NCI-H748 (cell line): ENCODE measurements at regions not wholly inside any gene's neighbourhood (a gene's known extent, or its start where the extent isn't known, plus 50 kb on each side); places are given as distances from the start of the nearest gene placed in this dataset.
A peak's percentile ranks its signal among the peaks of the same experiment; 100 is the strongest.
"Not testable (repeated sequence)": the region's sequence is repeated elsewhere in the genome, so short reads cannot be mapped to it uniquely, and the experiment has no call there.

ENCODE experiments used
- DNase-seq: peaks from one replicate; lab custom pipeline; 2025; ENCODE audit not compliant: unreplicated experiment; lab: John Stamatoyannopoulos, UW

DNA sequence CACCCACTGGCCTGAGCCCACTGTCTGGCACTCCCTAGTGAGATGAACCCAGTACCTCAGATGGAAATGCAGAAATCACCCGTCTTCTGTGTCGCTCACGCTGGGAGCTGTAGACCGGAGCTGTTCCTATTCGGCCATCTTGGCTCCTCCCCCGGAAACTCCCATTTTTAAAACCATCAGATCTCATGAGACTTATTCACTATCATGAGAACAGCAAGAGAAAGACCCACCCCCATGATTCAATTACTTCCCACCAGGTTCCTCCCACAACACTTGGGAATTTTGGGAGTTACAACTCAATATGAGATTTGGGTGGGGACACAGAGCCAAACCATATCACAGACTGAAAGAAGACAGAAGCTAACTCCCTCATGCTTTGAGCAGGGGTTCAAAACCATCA lies 134.5 kb downstream of the SLC39A8 start:
- DNase-seq, result peak; percentile 19

DNA sequence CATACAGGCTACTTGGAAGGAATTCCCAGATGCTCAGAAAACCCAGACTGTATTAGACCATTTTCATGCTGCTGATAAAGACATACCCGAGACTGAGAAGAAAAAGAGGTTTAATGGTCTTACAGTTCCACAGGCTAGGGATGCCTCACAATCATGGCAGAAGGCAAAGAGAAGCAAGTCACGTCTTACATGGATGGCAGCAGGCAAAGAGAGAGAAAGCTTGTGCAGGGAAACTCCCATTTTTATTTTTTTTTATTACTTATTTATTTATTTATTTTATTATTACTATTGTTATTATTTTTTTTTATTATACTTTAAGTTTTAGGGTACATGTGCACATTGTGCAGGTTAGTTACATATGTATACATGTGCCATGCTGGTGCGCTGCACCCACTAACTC lies 140.6 kb downstream of the SLC39A8 start:
- DNase-seq, result not testable (repeated sequence)

DNA sequence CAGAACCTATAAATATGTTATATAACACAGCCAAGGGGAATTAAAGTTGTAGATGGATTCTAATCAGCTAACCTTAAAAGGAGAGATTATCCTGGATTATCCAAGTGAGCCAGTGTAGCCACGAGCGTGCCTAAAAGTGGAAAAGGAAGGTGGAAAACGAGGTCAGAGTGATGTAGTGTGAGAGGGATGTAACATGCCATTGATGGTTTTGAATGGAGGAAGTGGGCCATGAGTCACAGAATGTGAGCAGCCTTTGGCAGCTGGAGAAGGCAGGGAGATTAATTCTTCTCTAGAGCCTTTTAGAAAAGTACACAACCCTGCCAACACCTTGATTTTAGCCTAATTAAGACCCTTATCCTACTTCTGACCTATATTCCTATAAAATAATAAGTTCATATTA lies 149.1 kb downstream of the SLC39A8 start:
- no peak for DNase-seq

DNA sequence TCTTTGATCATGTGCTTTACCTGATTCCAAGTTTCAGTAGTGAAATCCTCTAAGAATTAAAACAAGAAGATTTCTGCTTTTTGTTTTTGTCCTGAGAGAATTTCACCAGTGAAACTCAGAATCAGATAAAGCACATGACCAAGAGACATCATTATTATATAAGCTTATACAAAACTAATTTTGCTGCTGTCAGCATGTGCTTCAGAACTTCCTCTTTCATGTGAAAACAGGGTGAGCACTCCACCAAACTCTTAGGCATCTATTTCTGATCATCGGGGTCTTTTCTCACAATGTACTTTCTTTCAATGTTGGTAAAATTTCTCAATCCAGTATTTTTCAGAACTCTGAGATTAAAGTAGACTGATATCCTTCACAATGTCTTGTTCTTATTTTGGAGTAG lies 152.1 kb downstream of the SLC39A8 start:
- DNase-seq, result no peak

DNA sequence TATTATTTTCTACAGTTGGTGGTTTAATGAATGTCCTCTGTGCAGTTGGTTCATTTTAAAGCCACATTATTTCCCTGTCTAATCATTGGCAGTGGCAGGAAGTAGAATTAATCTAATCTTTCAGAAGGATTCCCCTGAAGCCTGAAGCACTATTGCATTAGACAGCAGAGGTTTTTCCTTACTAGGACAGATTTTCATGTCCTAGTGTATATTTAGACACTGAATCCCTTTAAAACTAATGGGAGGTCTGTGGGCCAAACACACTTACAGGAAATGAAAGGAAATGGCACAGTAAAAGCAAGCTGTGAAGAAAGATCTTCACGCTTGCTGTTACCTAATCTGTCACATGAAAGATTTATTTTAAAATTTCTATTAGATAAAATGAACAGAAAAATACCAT lies 165.2 kb downstream of the SLC39A8 start:
- DNase-seq, result no peak

DNA sequence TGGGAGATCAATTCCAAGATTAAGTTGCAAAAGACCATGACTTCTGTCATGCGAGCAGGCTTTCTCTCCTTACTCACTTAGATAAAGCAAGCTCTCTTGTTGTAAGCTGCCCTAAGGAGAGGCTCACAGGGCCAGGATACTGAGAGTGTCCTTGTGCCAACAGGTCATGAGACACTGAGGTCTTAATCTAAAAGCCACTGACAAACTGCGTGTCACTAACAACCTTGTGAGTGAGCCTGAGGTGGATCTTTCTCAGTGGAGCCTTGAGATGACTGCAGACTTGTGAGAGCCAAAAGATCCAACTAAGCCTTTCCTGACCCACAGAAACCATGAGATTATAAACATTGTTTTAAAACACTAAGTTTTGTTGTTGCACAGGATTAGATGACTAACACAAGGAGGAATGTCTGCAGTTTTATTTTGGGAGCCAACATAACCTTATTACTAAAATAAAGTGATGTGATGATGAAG lies 170.5 kb downstream of the SLC39A8 start:
- no peak for DNase-seq

DNA sequence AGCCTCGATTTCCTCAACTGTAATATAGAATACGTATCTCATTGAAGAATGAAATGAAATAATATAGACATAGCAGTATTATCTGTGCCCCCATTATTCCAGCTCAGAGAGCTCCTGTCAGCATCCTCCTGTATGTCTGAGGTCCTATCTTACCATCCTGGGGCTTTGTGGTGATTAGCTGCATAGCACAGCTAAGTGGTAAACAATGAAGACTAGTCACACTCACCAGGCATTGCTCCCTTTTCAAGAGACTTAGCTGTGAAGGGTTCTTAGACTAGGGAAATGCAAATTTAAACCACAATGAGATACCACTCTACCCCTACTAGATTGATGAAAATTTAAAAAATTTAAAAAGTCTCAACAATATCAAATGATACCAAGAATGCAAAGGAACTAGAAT lies 172.9 kb downstream of the SLC39A8 start:
- DNase-seq, result no peak

DNA sequence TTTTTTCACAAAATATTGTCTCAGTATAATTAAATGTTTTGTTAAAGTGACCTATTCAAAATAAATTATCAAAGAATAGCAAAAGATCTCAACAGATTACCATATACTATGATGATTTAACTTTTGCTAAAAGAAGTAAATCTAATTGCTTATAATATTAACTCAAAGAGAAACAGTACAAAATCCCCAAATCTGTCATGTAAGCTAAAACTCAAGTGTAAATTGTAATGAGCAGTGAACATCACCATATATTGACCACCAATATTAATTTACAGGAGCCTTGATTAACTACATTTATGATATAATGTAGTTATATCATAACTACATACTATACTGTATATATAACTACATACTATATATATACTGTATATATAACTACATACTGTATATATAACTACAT lies 174.4 kb downstream of the SLC39A8 start:
- DNase-seq, result no peak

DNA sequence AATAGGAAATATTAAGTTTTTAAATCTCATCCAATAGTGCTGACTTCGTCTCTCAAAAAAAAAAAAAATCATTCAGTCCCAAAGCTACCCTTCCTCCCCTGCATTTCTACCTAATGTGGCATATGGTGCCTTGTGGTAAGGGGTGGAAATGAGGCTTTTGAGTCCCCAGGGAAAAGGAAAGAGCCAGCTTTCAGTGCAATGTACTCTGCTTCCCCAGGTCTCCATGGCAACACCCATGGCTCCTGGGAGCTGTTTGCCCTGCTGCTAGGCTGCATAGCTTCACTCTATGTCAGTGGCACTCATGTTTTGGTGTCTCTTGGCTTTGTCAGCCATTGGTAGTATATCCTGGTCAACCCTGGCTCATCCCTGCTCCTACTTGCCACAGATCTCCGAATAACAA lies 175.9 kb downstream of the SLC39A8 start:
- peak; percentile 83 for DNase-seq

DNA sequence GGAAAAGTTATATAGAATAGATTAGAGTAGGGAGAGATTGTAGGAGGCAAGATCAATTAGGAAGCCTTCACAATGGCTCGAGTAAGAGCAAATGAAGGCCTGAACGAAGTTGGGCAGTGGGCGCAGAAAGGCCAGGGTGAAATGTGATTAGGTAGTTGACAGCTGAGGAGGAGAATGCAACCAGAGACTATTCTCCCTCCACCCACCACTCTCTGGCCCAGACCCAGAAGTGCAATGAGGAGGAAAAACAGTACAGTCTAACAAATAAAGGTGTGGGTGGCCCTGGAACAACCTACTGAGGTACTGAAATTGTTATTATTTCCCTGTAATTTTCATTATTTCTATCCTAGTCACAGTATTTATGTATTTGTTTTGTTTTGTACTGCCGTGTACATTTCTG lies 176.7 kb downstream of the SLC39A8 start:
- DNase-seq, result peak; percentile 53

DNA sequence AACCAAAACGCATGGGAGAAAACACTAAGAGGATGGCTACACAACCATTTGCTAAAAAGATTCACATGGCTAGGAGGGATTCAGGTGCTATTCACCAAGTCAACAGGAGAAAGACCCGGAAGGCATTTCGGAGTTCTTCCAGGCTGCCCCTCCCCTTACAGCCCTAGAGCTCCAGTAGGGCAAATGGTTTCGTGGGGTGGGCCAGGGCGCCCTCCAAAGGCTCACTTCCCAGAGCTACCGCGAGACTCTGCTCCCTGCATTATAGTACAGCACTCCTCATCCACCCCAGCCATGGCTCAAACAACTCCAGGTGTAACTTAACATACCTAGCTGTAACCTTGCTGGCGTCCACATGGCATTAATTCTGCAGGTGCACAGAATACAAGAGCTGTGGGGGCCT lies 179.7 kb downstream of the SLC39A8 start:
- DNase-seq, result no peak

DNA sequence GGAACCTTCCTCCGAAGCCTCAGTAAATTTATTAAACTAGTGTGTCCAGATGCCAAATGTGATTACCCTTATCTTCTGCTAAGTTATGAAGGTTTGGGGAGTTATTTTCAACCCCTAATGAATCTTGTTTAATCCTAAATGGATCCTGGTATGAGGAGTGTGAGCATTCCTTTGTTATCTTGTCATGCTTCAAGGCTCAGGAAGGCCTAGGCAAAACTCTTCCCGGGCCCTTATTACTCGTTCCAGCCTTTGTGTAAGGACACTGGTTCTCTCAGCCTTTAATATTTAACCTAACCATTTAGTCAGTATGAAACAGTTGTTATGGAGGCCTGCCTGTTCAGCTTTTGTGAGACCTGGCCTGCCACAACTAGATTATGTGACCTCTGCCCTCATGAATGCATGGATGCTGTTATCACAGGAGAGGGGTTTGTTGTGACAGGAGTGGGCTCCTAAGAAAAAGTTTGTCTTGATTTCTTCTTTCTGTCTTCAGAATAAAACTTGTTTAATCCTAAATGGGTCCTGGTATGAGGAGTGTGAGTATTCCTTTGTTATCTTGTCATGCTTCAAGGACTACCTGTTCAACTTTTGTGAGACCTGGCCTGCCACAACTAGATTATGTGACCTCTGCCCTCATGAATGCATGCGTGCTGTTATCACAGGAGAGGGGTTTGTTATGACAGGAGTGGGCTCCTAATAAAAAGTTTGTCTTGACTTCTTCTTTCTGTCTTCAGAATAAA lies 181.7 kb downstream of the SLC39A8 start:
- DNase-seq, result no peak

DNA sequence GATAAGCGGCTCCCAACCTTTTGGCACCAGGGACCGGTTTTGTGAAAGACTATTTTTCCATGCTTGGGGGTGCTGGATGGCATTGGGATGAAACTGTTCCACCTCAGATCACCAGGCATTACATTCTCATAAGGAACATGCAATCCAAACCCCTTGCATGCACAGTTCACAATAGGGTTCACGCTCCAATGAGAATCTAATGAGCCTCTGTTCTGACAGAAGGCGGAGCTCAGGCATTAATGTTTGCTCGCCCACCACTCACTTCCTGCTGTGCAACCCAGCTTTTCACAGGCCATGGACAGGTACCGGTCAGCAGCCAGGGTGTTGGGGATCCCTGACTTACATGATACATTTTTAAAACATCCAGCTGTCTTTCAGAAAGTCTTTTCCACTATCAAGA lies 187.3 kb downstream of the SLC39A8 start:
- DNase-seq, result peak; percentile 65

DNA sequence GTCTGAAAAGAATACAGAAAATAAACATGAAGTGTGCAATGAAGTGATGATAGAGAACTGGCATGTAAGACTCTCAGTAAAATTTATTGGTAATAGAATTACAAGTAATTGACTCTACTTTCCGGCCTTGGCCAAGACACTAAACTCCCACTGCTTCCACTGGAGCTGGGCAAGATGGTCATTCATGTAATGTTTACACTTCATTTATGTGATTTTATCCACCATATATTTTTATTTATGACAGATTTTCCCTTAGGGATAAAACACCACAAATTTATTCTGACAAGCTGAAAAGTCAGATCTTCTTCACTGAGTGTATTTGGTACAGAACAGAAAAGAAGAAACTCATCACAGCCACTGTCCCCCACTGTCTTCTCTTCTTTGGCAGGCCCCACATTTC lies 191.9 kb downstream of the SLC39A8 start:
- no peak for DNase-seq

DNA sequence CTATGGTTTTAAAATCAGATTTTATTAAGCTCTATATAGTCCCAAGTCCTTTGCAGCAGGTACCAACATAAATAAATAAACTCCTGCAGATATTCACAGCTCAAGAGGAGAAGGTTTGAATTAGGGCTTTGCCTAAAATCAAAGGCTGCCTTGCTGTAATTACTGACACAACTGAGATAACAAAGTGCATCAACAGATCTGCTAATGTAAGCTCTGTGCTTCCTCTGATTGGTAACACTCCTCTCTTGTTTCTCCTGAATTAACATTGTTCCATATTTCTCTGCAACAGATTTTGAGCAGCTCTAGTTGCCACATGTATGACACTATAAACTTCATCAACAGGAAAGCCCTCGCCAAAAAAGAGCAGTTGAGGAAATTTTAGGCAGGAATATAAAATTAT lies 193.6 kb downstream of the SLC39A8 start:
- DNase-seq, result no peak

DNA sequence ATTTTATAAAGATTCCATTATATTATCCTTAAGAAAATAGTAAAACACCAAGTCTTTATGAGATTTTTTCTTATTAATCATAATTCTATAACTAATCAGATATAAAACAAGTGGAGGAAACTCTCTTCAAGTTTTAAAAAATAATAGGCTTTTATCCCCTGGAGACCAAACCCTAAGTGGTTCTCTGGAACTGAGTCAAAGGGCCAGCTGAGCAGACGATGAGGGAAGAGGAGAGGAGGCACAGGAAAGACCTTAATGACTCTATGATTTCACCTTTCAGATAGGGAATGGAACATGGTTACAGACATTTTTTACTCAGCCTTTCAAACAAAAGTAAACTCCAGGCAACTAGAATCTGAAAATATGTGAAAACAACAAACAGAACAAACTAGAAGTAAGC lies 201.8 kb downstream of the SLC39A8 start:
- no peak for DNase-seq

DNA sequence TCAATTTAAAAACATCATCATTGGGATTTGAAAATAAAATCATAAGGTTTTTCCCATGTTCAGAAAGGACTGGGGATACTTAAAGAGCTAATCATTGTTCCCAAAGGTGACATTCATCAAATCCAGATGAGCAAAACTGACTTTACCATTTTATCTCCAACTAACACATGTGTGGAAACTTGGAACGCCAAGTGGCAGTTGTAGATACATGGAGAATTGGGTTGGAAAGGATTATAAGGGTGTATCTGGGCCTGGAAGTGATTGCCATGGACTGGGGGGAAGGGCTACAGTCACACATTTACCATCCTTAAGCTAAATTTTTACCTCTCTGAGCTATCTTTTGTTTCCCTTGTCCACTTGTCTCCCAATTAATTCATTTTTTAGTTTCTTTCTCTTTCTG lies 203.4 kb downstream of the SLC39A8 start:
- no peak for DNase-seq

DNA sequence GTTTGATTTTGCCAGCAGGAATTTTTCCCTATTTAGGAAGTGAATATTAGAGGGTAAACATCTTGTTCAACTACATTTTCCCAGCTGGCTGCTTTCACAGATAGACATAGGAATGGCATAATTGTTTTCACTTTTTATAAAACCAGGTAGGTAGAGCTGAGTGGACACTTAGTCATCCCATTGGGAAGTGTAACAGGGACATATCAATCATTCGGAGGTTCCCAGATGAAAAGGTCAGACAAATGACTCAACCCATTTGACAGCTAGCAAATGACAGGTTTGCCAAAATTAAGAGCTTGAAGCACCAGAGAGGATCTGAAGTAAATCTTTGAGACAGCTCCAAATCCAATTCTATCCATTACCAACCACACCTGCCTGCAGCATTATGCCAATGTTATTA lies 205.3 kb downstream of the SLC39A8 start:
- no peak for DNase-seq

DNA sequence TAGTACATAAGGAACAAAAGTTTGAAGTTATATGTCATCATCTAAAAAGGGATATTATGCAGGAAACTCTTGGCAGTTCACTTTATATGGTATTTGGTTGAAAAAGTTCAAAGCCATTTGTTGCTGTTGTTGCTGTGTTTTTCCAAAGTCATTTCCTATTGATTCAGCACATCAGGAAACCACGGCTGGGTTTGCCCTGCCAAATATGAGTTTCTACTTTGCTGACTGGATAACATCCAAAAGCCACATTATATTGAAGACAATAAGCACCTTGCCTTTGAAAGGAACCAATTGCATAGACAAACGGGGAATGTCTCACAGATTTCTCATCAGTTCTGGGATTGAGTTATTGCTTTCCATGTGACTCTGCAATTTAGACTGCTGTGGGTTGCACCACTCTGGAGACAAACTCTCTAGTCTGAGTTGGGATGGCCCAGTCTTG lies 206.1 kb downstream of the SLC39A8 start:
- no peak for DNase-seq

DNA sequence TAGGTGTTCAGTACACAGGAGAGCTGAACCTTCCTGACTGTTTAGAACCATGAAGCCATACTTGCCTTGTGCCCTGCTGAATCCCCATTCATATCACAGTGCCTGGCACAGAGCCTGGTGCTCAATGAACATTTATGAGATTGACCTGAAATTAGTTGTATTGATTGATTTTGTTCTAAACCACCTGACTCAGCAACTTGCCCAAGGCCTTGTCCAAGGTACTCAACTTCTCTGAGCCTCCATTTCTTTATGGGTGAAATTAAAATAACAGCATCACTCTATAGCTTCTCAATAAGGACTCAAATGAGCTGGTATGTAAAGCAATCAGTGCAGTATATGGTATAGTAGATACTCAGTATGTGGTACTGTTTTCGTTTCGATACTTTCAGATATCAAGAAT lies 208.1 kb downstream of the SLC39A8 start:
- no peak for DNase-seq

DNA sequence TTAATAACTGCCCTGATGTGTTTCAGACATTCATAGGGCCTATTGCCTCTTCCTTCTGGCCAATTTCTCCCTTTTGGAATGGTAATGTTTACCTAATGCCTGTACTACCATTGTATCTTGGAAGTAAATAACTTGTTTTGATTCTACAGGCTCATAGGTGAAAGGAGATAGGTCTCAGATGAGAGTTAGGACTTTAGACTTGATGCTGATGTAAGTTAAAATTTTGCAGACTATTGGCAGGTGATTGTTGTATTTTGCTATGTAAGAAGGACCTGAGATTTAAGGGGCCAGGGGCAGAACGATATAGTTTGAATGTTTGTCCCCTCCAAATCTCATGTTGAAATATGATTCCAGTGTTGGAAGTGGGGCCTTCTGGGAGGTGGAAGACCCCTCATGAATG lies 215.5 kb downstream of the SLC39A8 start:
- no peak for DNase-seq
